Ammon's horn (tissue), 1 donor: ENCODE measurements at regions not wholly inside any gene's neighbourhood (a gene's known extent, or its start where the extent isn't known, plus 50 kb on each side); places are given as distances from the start of the nearest gene placed in this dataset.
"Not testable (repeated sequence)": the region's sequence is repeated elsewhere in the genome, so short reads cannot be mapped to it uniquely, and the experiment has no call there.

Experiments used
- DNase-seq: peaks from one replicate; pipeline ENCODE4 v3.0.0-alpha.2; 2016; ENCODE audit warnings: low spot score

DNA sequence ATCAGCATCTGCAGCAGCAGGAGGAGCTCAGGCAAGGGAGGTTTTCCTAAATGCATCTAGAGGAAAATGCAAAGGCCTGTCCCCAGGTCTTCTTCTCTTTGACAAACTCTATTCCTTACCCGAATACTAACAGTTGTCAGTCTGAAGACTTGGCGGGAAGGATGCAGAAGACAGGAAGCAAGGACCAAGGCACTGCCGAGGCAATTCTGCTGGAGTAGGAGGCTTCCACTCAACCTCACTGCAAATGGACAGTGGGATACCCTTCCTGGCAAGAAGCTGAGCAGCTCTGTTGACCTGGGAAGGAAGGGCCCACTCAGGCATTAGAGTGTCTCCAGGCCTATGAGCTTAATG, 373.0 kb downstream of the CCSER2 start:
- DNase-seq, result no peak

DNA sequence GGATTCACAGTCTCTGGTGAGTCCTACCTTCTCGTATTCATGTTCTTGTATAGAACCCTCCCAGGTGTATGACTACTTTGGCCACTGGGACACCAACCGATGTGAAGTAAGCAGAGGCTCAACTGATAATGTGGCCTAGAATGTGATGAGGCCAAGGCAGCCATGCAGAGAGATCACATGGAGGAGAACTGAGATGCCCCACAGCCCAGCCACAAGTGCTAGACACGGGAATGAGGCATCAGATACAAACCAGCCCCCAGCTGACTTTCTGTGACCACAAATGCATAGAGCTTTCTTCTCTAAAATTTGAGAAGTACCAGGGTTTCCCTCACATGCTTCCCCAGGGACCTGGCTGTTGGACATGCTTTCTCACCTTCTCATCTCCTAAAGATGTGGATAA, 375.7 kb downstream of the CCSER2 start:
- DNase-seq, result no peak

DNA sequence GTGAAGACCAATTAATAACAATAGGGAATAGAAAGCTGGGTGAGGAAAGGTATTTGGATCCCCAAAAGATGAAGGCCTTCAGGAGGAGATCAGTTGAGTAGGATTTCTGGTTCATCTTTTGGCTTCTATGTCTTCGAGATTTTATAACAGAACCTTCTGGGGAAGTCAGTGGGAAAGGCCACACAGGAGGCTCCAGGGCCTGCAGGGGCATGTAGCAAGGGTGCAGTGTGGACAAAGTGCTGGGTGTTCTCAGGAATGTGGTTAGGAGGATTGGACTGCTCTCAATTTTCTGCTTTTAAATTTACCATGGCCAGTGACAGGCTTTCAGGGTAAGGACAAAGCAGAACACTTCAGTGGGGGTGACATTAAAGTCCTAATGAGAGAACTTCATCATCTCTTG, 378.0 kb downstream of the CCSER2 start:
- DNase-seq, result no peak

DNA sequence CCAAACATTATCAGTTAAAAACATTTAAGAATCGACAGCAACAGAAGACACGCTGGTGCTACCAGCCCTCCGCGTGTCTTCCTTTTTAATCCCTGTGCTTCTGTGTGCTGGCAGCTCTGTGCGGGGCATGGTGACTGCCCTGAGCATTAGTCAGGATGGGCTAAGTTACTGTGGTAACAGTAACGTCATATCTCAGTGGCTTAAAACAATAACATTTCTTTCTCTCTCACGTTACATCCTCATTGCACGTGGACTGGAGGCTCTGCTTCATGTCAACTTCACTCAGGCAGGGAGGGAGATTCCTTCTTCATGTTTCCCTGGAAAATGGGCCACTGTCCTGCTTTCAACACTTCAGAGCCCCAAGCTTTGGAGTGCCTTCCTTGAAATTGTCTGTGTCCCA, 378.5 kb downstream of the CCSER2 start:
- DNase-seq, result no peak

DNA sequence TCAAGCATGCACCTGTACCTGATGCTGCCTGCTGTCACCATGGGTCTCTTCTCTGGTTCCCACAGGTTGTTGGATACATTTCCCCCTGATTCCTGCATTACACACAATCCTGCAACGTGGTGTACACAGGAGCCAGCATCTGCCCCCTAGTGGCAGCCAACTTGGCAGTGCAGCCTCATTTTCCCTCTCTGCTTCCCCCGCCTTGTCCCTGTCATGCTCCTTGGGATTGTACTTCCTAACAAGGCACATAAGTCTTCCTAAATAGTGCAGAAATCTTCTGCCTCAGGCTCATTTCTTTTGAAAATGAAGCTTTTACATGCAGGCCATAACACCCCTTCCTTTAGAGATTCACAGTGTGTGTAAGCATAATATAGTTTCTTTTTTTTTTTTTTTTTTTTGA, 387.5 kb downstream of the CCSER2 start:
- peak; percentile 10 for DNase-seq

DNA sequence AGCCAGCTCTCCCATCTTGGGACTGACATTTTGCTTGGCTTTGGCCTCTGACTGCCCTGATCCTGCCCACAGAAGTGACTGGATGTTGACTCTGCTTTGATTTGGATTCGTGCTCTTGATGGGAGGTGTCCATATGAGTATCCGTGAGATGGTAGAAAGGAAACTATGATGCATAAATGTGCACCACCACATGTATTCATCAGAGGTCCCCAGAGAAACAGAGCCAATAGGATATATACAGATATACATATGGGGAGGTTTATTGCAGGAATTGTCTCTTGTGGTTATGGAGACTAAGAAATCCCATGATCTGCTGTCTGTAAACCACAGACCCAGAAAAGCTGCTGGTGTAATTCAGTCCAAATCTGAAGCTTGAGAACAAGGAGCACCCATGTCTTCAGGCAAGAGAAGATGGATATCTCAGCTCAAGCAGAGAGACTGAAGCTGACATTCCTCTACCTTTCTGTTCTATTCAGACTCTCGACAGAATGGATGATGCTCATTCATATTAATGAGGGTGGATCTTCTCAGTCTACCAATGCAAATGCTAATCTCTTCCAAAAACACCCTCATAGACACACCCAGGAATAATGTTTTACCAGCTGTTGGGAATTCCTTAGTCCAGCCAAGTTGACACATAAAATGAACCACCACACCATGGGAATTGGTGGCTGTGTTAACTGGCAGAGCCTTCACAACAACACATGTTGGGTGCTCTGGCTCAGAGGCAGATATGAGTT, 390.7 kb downstream of the CCSER2 start:
- no peak for DNase-seq

DNA sequence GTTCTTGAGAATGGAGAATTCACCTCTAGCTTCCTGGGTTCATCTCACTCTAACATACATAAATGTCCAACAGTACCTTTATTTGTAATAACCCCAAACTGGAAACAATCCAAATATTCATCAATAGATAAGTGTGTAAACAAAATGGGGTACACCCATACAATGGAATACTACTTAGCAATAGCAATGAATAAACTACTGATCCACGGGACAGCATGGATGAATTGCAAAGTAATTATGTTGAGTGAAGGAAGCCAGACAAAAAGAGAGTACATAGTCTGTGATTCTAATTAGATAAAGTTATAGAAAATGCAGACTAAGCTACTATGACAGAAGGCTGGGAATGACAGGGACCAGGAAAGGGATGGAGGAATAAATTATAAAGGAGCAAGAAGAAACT, 391.3 kb downstream of the CCSER2 start:
- no peak for DNase-seq

DNA sequence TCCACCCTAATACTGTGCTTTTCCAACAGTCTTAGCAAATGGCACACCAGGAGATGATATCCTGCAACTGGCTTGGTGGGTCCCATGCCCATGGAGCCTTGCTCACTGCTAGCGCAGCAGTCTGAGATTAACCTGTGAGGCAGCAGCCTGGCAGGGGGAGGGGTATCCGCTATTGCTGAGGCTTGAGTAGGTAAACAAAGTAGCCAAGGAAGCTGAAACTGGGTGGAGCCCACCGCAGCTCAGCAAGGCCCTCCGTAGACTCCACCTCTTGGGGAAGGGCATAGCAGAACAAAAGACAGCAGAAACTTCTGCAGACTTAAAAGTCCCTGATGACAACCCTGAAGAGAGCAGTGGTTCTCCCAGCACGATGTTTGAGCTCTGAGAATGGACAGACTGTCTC, 399.0 kb downstream of the CCSER2 start:
- no peak for DNase-seq

DNA sequence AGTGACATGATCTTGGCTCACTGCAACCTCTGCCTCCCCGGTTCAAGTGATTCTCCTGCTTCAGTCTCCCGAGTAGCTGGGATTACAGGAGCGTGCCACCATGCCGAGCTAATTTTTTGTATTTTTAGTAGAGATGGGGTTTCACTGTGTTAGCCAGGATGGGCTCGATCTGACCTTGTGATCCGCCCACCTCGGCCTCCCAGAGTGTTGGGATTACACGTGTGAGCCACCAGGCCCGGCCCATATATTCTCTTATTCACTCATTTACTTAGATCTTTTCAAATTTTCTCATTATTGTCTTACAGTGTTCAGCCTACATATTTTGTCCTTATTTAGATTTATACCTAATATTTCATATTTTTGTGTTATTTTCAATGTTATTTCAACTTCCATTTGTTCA, 410.7 kb downstream of the CCSER2 start:
- DNase-seq, result not testable (repeated sequence)

DNA sequence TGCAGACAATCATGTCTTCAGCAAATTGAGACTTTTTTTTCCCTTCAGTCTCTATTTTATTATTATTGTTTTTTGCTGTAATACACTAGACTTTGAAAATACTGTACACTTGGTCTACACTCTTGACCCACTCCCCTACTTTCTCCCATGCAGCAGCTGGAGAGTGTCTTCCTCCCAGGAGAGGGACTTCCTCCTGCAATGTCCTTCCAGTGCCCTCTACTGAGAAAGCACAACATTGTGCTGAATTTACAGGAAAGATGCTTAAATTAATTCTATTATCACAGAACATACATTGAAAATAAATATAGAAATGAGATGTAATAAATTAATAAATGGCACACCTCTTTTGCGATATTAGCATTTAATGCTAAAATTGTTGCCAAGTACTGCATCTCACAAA, 411.3 kb downstream of the CCSER2 start:
- DNase-seq, result no peak

DNA sequence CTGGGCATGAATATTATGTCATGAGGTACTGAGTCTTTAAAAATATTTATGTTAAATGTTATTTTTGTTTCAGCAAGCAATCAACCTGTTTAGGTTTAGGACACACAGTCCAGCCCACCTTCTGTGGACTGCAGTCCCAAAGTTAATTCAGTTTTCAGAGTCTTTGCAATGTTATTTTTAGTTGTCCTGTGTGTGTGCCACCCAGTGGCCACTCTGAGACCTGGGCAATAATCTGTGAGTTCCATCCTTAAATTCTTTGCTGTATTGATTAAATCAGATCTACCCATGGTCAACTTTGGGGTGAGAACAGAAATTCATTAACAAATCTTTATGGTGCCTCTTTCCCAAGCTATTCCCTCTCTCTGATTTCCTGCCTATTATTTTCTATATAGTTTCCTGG, 415.1 kb downstream of the CCSER2 start:
- DNase-seq, result no peak

DNA sequence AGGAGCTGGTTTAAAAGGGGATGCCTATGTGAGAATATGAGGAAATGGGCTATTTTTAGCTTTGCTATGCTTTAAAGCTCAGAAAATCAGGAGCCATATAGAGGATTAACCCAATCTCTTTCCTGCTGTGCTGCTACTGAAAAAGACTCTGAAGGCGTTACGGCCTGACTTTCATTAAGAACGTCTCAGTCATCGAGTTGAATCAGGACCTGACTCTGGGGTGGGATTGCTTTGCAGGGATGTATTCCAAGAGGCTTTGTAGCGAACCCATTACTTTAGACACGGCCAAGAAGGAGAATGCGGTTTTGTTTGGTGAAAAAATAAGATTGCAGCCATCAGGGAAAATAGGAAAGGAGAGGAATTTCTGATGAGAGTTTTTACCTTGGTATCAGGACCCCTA, 426.9 kb downstream of the CCSER2 start:
- no peak for DNase-seq

DNA sequence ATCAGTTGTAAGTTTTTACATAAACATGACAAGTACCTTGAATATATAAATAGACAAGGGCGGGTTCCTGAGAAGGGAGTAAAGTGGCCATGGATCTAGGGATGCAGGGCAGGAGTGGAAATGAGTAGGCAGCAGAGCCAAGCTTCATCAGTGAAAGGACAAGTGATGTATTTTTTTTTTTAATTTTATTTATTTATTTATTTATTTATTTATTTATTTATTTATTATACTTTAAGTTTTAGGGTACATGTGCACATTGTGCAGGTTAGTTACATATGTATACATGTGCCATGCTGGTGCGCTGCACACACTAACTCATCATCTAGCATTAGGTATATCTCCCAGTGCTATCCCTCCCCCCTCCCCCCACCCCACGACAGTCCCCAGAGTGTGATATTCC, 428.3 kb downstream of the CCSER2 start:
- not testable (repeated sequence) for DNase-seq

DNA sequence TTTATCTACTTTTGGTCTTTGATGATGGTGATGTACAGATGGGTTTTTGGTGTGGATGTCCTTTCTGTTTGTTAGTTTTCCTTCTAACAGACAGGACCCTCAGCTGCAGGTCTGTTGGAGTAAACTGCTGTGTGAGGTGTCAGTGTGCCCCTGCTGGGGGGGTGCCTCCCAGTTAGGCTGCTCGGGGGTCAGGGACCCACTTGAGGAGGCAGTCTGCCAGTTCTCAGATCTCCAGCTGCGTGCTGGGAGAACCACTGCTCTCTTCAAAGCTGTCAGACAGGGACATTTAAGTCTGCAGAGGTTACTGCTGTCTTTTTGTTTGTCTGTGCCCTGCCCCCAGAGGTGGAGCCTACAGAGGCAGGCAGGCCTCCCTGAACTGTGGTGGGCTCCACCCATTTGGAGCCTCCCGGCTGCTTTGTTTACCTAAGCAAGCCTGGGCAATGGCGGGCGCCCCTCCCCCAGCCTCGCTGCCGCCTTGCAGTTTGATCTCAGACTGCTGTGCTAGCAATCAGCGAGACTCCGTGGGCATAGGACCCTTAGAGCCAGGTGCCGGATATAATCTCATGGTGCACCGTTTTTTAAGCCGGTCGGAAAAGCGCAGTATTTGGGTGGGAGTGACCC, 433.7 kb downstream of the CCSER2 start:
- not testable (repeated sequence) for DNase-seq

DNA sequence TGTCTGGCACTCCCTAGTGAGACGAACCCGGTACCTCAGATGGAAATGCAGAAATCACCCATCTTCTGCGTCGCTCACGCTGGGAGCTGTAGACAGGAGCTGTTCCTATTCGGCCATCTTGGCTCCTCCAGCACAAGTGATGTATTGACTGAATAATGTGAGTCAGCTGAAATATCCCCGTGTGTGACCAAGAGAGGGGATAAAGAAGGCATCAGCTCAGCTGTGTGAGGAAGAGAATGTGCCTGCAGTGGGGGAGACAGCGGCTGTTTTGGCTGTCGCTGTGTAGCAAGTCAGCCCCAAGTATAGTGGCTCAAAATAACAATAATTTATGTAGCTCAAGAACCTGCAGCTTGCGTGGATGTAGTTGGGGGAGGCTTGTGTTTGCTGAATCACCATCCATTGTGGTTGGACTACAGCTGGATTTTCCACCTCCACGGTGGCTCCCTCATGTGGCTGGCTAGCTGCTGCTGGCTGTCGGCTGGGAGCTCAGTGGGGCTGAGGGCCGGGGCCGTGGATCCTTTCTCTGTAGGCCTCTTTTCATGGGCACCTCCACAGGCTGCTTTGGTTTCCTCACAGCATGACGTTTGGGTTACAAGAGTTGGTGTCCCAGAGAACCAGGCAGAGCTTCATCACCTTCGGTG, 434.5 kb downstream of the CCSER2 start:
- no peak for DNase-seq

DNA sequence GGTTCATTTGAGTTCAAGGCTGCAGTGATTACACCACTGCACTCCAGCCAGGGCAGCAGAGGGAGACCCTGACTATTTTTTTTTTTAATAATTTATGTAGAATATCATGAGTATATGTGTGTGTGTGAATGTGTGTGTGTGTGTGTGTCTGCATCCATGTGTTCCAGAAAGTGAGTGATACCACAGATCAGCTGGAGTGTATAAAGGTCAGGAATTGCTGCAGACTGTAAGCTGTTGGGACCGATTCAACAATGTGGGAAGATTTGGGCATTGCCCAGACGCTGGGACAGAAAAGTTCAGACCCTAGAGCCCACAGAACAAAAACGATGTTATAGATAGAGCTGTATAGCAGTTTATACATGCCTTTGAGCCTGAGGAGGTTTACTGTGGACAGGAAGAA, 435.6 kb downstream of the CCSER2 start:
- no peak for DNase-seq

DNA sequence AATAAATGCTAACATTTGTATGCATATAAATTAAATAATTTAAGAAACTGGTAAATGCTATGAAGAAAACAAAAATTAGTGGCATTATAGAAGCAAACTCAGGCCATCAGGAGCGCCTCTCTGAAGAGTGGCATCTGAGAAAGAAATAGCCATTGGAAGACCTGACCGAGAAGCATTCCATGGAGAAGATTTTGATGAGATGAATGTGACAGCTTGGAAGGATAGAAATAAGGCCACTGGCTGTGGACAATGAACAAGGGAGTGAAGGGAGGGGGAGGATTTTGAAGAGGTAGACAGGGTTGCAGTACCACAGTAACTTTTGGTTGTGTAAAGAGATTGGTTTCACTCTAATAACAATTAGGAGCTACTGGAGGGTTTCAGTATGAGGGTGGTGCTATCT, 436.7 kb downstream of the CCSER2 start:
- DNase-seq, result no peak

DNA sequence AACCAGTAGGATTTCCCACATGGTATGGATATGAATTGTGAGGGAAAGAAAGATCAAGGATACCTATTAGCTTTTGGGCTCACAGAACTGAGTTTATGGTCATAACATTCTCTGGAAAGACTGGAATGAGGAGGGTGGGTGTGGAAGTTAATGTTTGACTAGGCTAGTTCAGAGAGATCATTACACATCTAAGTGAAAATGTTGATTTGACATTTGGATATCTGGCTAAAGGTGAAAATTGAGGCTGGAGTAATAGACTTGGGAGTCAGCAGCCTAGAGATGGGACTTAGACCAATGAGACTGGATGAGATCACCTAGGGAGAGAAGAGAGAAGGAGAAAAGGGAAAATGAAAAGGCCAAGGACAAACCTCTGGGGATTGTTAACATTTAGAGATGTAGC, 437.3 kb downstream of the CCSER2 start:
- no peak for DNase-seq

DNA sequence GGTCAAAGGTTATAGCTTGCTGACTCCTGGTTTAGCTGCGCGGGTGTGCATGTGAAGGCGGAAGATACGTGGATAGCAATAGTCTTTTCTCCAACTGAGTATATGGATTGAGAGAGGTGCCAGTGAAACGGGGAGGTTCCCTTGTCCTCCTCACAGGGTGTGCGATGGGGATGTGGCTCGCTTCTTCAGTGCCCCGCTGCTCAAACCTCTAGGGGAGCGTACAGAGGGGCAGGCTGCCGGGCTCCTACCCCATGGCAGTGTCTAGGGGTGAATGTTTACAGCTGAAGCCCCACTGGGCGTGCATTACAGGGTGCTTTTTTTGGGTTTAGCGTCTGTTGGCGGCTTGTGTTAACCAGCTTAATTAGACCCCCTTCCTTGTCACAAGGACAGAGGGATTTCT, 438.5 kb downstream of the CCSER2 start:
- DNase-seq, result no peak

DNA sequence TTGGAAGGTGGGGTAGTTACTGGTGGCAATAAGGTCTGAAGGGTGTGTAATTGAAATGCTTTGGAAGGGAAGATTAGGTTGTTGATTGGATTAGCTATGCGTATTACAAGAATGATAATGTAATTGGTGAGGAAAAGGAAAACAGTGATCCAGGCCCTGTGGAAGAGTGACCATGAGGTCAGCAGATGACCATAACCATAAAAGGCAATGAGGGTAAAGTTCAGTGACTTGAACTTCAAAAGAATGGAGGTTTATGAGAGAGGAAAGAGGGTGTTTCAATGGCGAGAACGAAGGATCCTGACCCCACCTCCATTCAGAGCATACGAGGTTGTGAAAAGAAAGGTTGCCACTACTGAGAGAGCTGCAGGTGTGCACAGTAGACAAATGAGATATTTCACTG, 439.7 kb downstream of the CCSER2 start:
- DNase-seq, result no peak

DNA sequence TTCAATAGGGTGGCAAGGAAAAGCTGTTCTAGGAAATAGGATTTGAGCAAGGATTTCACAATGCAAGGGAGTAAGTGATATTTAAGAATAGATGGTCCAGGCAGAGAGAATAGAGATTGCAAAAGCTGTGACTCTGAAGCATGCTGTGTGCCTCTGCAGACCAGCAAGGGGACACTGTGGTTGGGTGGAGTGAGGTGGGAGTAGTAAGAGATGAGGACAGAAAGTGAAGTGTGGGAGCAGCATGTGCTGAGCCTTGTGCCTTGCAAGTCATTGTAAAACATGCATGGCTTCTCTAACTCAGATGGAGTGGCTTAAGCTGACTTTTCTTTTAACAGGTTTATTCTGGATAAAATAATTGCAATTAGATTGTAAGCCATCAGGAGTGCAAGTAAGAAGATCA, 442.4 kb downstream of the CCSER2 start:
- DNase-seq, result no peak

DNA sequence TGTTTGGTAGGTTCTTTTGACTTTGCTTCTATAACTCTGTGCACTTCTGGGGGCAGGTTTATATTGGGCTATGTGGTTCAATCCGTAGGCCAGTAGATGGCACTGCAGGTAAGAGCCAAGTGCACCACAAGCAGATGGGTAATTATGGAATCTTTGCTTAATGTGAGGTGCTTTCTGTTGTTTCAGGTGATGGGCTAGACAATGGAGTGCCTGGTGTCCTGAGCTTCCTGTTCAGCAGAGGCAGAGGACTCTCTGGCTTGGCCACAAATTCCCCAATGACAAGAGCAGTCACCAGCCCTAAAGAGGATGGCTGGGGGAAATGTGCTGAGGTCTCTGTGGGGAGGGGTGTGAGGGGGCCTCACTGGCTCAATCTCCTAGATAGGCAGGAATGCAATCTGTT, 455.0 kb downstream of the CCSER2 start:
- DNase-seq, result peak; percentile 46

DNA sequence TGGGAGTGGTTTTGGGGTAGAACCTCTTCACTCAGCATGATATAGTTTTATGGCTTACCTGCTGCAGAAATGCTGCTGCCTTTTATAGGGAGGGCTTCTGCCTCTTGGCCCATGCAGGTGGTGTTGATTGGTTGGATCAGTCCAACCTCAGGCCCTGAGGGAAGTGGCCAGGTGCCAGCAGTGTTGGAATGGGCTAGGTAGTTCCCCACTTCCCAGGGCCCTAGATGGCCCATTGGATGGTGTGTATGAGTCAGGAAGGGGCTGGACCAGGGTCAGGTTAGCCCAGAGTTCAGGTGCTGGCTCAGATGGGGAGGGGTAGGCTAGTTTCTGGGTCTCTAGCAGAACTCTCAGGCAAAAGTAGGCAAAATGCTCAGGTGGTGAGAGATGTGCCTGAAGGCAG, 455.5 kb downstream of the CCSER2 start:
- no peak for DNase-seq

DNA sequence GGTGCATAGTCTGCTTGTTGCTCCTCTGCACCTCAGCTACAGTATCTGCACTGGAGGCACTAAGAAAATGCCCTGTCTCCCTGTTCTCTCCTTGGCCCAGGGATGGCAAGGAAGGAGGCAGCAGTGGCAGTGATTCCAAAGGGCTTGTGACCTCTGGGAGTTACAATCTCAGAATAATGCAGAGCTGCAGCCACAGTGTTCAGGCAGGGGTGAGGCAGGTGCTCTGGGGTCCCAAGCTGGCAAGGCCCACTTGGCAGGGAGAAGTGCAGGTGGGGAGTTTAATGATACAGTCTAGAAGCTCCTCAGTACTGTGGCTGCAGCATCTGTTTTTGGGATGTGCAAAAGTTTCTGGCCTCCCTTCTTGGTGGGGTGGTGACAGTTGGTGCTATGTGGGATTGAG, 456.4 kb downstream of the CCSER2 start:
- DNase-seq, result no peak
